ENCODE measurements at regions not wholly inside any gene's neighbourhood (a gene's known extent, or its start where the extent isn't known, plus 50 kb on each side); places are given as distances from the start of the nearest gene placed in this dataset.

DNA sequence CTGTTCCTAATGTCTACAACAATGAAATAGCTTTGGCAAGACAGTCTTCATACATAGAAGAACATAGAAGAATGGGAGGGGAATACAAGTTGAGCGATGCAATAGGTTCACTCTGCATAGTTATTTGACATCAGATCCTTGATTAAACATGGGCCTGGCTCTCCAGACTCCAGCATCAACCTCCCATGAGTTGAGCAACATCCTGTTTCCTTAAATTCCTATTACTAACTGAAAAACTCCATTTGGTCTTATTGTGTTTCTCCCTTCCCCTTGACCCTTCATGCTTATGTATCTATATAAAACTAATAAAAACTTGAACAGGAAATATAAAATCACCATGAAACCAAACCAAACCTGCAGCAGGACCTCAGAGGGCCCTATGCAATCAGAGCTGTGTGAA is 304.5 kb upstream of the SATB1 start:
- Histone ChIP-seq H3K4me3 (ENCODE audit: low read depth, low read length, poor library complexity, severe bottlenecking) (no peak overlapping the region), H3K36me3 (ENCODE audit: insufficient read depth, low read length) (no peaks in the 10 kb centered on the region), H3K79me2 (ENCODE audit: insufficient read depth, low read depth, low read length) (no peaks in the 10 kb centered on the region), H3K4me2 (ENCODE audit: low read length) (no peak overlapping the region), H3K9me3 (ENCODE audit: low read length) (no peaks in the 10 kb centered on the region), H3K9me2 (ENCODE audit: insufficient read depth, low read length) (no peaks in the 10 kb centered on the region), H3K4me1 (ENCODE audit: insufficient read depth, low read length, poor library complexity, severe bottlenecking) (peaks cover 28% of the 10 kb centered on the region), H2AFZ (ENCODE audit: low read length) (no peak overlapping the region), H4K20me1 (ENCODE audit: insufficient read depth, low read length) (no peaks in the 10 kb centered on the region), H3K27ac (ENCODE audit: low read depth, low read length, poor library complexity, severe bottlenecking) (no peak overlapping the region)
- TF ChIP-seq, protein P1, sequence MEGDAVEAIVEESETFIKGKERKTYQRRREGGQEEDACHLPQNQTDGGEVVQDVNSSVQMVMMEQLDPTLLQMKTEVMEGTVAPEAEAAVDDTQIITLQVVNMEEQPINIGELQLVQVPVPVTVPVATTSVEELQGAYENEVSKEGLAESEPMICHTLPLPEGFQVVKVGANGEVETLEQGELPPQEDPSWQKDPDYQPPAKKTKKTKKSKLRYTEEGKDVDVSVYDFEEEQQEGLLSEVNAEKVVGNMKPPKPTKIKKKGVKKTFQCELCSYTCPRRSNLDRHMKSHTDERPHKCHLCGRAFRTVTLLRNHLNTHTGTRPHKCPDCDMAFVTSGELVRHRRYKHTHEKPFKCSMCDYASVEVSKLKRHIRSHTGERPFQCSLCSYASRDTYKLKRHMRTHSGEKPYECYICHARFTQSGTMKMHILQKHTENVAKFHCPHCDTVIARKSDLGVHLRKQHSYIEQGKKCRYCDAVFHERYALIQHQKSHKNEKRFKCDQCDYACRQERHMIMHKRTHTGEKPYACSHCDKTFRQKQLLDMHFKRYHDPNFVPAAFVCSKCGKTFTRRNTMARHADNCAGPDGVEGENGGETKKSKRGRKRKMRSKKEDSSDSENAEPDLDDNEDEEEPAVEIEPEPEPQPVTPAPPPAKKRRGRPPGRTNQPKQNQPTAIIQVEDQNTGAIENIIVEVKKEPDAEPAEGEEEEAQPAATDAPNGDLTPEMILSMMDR (conservative IDR thresholded peaks at IDR 0.05; ENCODE audit: low read length), result no peak
- no peak for TF ChIP-seq EZH2phosphoT487 (IDR thresholded peaks at IDR 0.05; ENCODE audit: borderline replicate concordance, low read depth, low read length)
- intact Hi-C loops (cut with micrococcal nuclease; ENCODE audit: unreplicated experiment), result no loop called here
- no peak for DNase-seq (ENCODE audit: low spot score)
- BruUV-seq (replicated peaks), result no TSS peak
- POLR2A ChIA-PET, result interaction anchor here (0.9 to 1.5 kb wide), 3 partner anchors 9 to 17 kb away, joined by 3 to 6 read pairs (median 4); no protein-coding TSS in a partner anchor
- CTCF ChIA-PET (ENCODE audit: unreplicated experiment), result no interaction called here

DNA sequence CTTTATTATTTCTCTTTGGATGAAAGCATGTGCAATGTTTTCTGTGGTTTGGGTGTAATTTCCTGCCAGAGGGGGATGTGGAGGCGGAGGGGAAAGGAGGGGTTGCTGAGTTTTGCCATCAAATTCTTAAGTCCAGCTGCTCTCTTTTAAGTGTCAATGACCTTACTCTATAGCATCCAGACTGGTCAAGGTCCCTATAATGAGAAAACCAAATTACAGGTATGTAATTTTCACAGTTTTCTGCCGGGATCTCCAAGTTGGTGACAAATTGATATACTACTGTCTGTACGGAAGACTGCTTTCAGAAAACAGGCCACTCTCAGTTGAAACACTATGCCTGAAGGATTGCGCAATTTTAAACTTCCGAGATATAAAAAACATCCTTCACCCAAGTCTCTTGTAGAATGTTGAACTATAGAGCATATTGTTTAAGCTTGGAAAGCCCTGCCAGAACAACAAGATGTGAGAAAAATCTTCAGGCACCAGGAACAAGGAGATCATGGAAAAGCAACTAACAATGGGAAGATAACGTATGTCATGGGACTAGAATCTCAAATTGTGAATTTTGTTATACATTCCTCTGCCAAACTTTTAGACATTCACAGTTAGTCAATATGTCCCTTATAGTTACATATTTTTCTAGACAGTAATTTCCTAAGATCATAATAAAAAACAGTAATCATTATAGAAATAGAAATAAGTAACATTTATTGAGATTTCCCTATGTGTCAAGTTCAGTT is 300.7 kb upstream of the SATB1 start:
- peak overlapping the region; percentile 78; the same call in 1 of the 2 replicates for H2AFZ ChIP-seq (ENCODE audit: low read length)
- ChIA-PET CTCF (ENCODE audit: unreplicated experiment) (no interaction called here), POLR2A (interaction anchor here (0.7 to 4.4 kb wide), 2 partner anchors 10 to 13 kb away, joined by 3 to 24 read pairs; no protein-coding TSS in a partner anchor)
- no peak overlapping the region for H3K4me3 ChIP-seq (ENCODE audit: low read depth, low read length, poor library complexity, severe bottlenecking)
- no peaks in the 10 kb centered on the region for H4K20me1 ChIP-seq (ENCODE audit: insufficient read depth, low read length)
- intact Hi-C loops (cut with micrococcal nuclease; ENCODE audit: unreplicated experiment), result no loop called here
- H3K36me3 ChIP-seq (ENCODE audit: insufficient read depth, low read length), result no peaks in the 10 kb centered on the region
- H3K79me2 ChIP-seq (ENCODE audit: insufficient read depth, low read depth, low read length), result no peaks in the 10 kb centered on the region
- H3K9me3 ChIP-seq (ENCODE audit: low read length), result no peaks in the 10 kb centered on the region
- no peak overlapping the region for H3K27ac ChIP-seq (ENCODE audit: low read depth, low read length, poor library complexity, severe bottlenecking)
- H3K4me2 ChIP-seq (ENCODE audit: low read length), result peak overlapping the region; percentile 46
- TF ChIP-seq EZH2phosphoT487 (IDR thresholded peaks at IDR 0.05; ENCODE audit: borderline replicate concordance, low read depth, low read length), result no peak
- TF ChIP-seq, protein P1 (conservative IDR thresholded peaks at IDR 0.05; ENCODE audit: low read length), result no peak
- no TSS peak for BruUV-seq (replicated peaks)
- no peak for DNase-seq (ENCODE audit: low spot score)
- peaks cover 37% of the 10 kb centered on the region for H3K4me1 ChIP-seq (ENCODE audit: insufficient read depth, low read length, poor library complexity, severe bottlenecking)
- H3K9me2 ChIP-seq (ENCODE audit: insufficient read depth, low read length), result no peaks in the 10 kb centered on the region

DNA sequence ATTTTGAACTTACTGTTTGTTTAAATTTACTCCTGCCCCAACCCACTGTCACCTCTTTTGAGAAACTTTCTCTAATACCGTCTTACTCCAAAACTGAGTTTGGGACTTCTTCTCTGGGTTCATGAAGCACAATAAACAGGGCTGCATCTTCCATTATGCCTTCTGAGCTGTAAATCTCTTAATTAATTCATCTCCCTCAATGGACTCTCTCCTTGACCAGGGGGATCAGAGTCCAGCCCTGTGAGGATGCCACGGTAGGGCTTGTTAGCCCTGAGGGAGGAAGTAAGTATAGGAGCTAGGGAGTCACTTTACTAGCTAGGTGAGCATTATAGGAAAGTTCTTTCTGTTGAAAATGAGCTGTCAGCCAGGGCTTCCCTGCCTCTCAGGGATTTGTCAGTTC is 299.3 kb upstream of the SATB1 start:
- H3K36me3 ChIP-seq (ENCODE audit: insufficient read depth, low read length), result no peaks in the 10 kb centered on the region
- BruUV-seq (replicated peaks), result no TSS peak
- TF ChIP-seq, protein P1 (conservative IDR thresholded peaks at IDR 0.05; ENCODE audit: low read length), result no peak
- no peak for TF ChIP-seq EZH2phosphoT487 (IDR thresholded peaks at IDR 0.05; ENCODE audit: borderline replicate concordance, low read depth, low read length)
- H3K4me2 ChIP-seq (ENCODE audit: low read length), result no peak overlapping the region
- no peak overlapping the region for H3K27ac ChIP-seq (ENCODE audit: low read depth, low read length, poor library complexity, severe bottlenecking)
- POLR2A ChIA-PET, result interaction anchor here (0.6 to 4.4 kb wide), 5 partner anchors 9 to 37 kb away, joined by 3 to 24 read pairs (median 3); no protein-coding TSS in a partner anchor
- H3K4me3 ChIP-seq (ENCODE audit: low read depth, low read length, poor library complexity, severe bottlenecking), result no peak overlapping the region
- H3K4me1 ChIP-seq (ENCODE audit: insufficient read depth, low read length, poor library complexity, severe bottlenecking), result peaks cover 34% of the 10 kb centered on the region
- H3K9me2 ChIP-seq (ENCODE audit: insufficient read depth, low read length), result no peaks in the 10 kb centered on the region
- no peak for DNase-seq (ENCODE audit: low spot score)
- H3K9me3 ChIP-seq (ENCODE audit: low read length), result no peaks in the 10 kb centered on the region
- H2AFZ ChIP-seq (ENCODE audit: low read length), result peak overlapping the region; percentile 22; the same call in 1 of the 2 replicates
- intact Hi-C loops (cut with micrococcal nuclease; ENCODE audit: unreplicated experiment), result no loop called here
- H3K79me2 ChIP-seq (ENCODE audit: insufficient read depth, low read depth, low read length), result no peaks in the 10 kb centered on the region
- no peaks in the 10 kb centered on the region for H4K20me1 ChIP-seq (ENCODE audit: insufficient read depth, low read length)
- CTCF ChIA-PET (ENCODE audit: unreplicated experiment), result no interaction called here

Data from OCI-LY7 (cell line).